AG04450 (cell line): ENCODE measurements at regions not wholly inside any gene's neighbourhood (a gene's known extent, or its start where the extent isn't known, plus 50 kb on each side); places are given as distances from the start of the nearest gene placed in this dataset.

ENCODE experiments used
- CTCF ChIA-PET: fragments of 300-600, 350-600 bp; formaldehyde crosslinking; extraction: SDS; loops from one replicate; lab custom pipeline; 2022; ENCODE audit warnings: antibody characterized with exemption, inconsistent platforms; lab: Charles Lee
- POLR2A ChIA-PET: fragments of 350-600 bp; formaldehyde crosslinking; extraction: SDS; loops from one replicate; lab custom pipeline; 2021; ENCODE audit warnings: antibody characterized with exemption, inconsistent platforms; lab: Yijun Ruan, JAX
- DNase-seq: peaks from one replicate; pipeline ENCODE4 v3.0.0-alpha.2; 2011; ENCODE audit warnings: low read depth, low spot score
- H3K27ac ChIP-seq: one replicate; pipeline ENCODE4 v1.5.1; 2012; ENCODE audit warnings: low read depth, low read length, control low read depth
- H3K27me3 ChIP-seq: one replicate; pipeline ENCODE4 v1.6.0; 2012; ENCODE audit warnings: low read length; ENCODE audit not compliant: control insufficient read depth, insufficient read depth
- H3K4me3 ChIP-seq: 2 replicates; pipeline ENCODE4 v1.5.1; 2011; ENCODE audit warnings: mild to moderate bottlenecking, low read depth, low read length, control low read depth
- H3K9me3 ChIP-seq: 2 replicates; pipeline ENCODE4 v1.5.1; 2012; ENCODE audit warnings: low read length; ENCODE audit not compliant: control insufficient read depth, insufficient read depth
- CTCF ChIP-seq: IDR thresholded peaks from 2 replicates; pipeline ENCODE4 v1.5.1; 2011; ENCODE audit warnings: low read depth, low read length, control low read depth, inconsistent platforms

- Histone ChIP-seq H3K4me3 (no peak overlapping the region), H3K27ac (no peak overlapping the region), H3K27me3 (no peaks in the 10 kb centered on the region), H3K9me3 (peaks cover 10% of the 10 kb centered on the region)
- ChIA-PET POLR2A (no interaction called here), CTCF (no interaction called here)
- no peak for DNase-seq
- TF ChIP-seq CTCF = no peak
Observed at GRCh38 chr2:16446706-16447105, 218.9 kb downstream of the CYRIA start.

- Histone ChIP-seq H3K27me3 (no peaks in the 10 kb centered on the region), H3K4me3 (no peak overlapping the region), H3K9me3 (peaks cover 21% of the 10 kb centered on the region), H3K27ac (no peak overlapping the region)
- no peak for DNase-seq
- no peak for TF ChIP-seq CTCF
- ChIA-PET POLR2A (no interaction called here), CTCF (no interaction called here)
Observed at GRCh38 chr2:16442971-16443370, 222.7 kb downstream of the CYRIA start.

GRCh38 chr2:16441431-16441830 lies 224.2 kb downstream of the CYRIA start:
- POLR2A ChIA-PET = no interaction called here
- TF ChIP-seq CTCF = no peak
- H3K4me3 ChIP-seq = no peak overlapping the region
- no peak for DNase-seq
- no peak overlapping the region for H3K27ac ChIP-seq
- H3K27me3 ChIP-seq = no peaks in the 10 kb centered on the region
- peaks cover 21% of the 10 kb centered on the region for H3K9me3 ChIP-seq
- CTCF ChIA-PET = no interaction called here

GRCh38 chr2:16440898-16441297 lies 224.7 kb downstream of the CYRIA start:
- no peak for TF ChIP-seq CTCF
- no peak for DNase-seq
- ChIA-PET POLR2A (no interaction called here), CTCF (no interaction called here)
- no peak overlapping the region for H3K4me3 ChIP-seq
- peaks cover 21% of the 10 kb centered on the region for H3K9me3 ChIP-seq
- H3K27me3 ChIP-seq = no peaks in the 10 kb centered on the region
- H3K27ac ChIP-seq = no peak overlapping the region

GRCh38 chr2:16438613-16439321 lies 226.9 kb downstream of the CYRIA start:
- POLR2A ChIA-PET = no interaction called here
- TF ChIP-seq CTCF = no peak
- no peak for DNase-seq
- H3K27me3 ChIP-seq = no peaks in the 10 kb centered on the region
- peaks cover 29% of the 10 kb centered on the region for H3K9me3 ChIP-seq
- H3K4me3 ChIP-seq = no peak overlapping the region
- H3K27ac ChIP-seq = no peak overlapping the region
- CTCF ChIA-PET = no interaction called here
